Limb (tissue), 2 donors: ENCODE measurements at regions not wholly inside any gene's neighbourhood (a gene's known extent, or its start where the extent isn't known, plus 50 kb on each side); places are given as distances from the start of the nearest gene placed in this dataset.

Source experiments
- DNase-seq, 2 donors: peaks; one replicate each; pipeline ENCODE4 v3.0.0-alpha.2; 2016; ENCODE audit errors: extremely low spot score in 2 of 2

- no peak for DNase-seq
Measured at GRCh38 chr12:118748478-118749380, 232.6 kb upstream of the SRRM4 start.

- DNase-seq: no peak
Measured at GRCh38 chr12:118749646-118750045, 231.7 kb upstream of the SRRM4 start.

GRCh38 chr12:118750666-118751065, 230.7 kb upstream of the SRRM4 start:
- DNase-seq: no peak

GRCh38 chr12:118751355-118751754, 230.0 kb upstream of the SRRM4 start:
- no peak for DNase-seq

GRCh38 chr12:118760623-118761022, 220.7 kb upstream of the SRRM4 start:
- DNase-seq: no peak

- DNase-seq: no peak
Measured at GRCh38 chr12:118763234-118763633, 218.1 kb upstream of the SRRM4 start.

- DNase-seq: peak in 1 of 2 donors; percentile 80
Measured at GRCh38 chr12:118773956-118774723, 207.2 kb upstream of the SRRM4 start.

- DNase-seq: no peak
Measured at GRCh38 chr12:118777504-118777903, 203.8 kb upstream of the SRRM4 start.

- DNase-seq: no peak
Measured at GRCh38 chr12:118778077-118778476, 203.3 kb upstream of the SRRM4 start.

GRCh38 chr12:118780939-118781338, 200.4 kb upstream of the SRRM4 start:
- DNase-seq: no peak

GRCh38 chr12:118781692-118782091, 199.6 kb upstream of the SRRM4 start:
- no peak for DNase-seq

GRCh38 chr12:118783703-118784102, 197.6 kb upstream of the SRRM4 start:
- no peak for DNase-seq

- no peak for DNase-seq
Measured at GRCh38 chr12:118790578-118790977, 190.8 kb upstream of the SRRM4 start.

GRCh38 chr12:118813778-118814357, 167.5 kb upstream of the SRRM4 start:
- no peak for DNase-seq

GRCh38 chr12:118816296-118816695, 165.0 kb upstream of the SRRM4 start:
- DNase-seq: no peak

- no peak for DNase-seq
Measured at GRCh38 chr12:118821386-118821925, 159.9 kb upstream of the SRRM4 start.

GRCh38 chr12:118822512-118822911, 158.8 kb upstream of the SRRM4 start:
- no peak for DNase-seq

GRCh38 chr12:118827047-118827446, 154.3 kb upstream of the SRRM4 start:
- DNase-seq: no peak

- no peak for DNase-seq
Measured at GRCh38 chr12:118827606-118828005, 153.7 kb upstream of the SRRM4 start.

- DNase-seq: peak in 1 of 2 donors; percentile 7
Measured at GRCh38 chr12:118830296-118830695, 151.0 kb upstream of the SRRM4 start.

GRCh38 chr12:118835926-118836325, 145.4 kb upstream of the SRRM4 start:
- no peak for DNase-seq

GRCh38 chr12:118840399-118840798, 140.9 kb upstream of the SRRM4 start:
- no peak for DNase-seq
